Adipocyte (in vitro differentiated cells): ENCODE measurements at regions not wholly inside any gene's neighbourhood (a gene's known extent, or its start where the extent isn't known, plus 50 kb on each side); places are given as distances from the start of the nearest gene placed in this dataset.
"Not testable (repeated sequence)": the region's sequence is repeated elsewhere in the genome, so short reads cannot be mapped to it uniquely, and the experiment has no call there.

Experiments used
- DNase-seq: peaks from one replicate; pipeline ENCODE4 v3.0.0-alpha.2; 2015; ENCODE audit warnings: low read depth
- H3K27me3 ChIP-seq: replicated peaks from 2 replicates; pipeline ENCODE4 v1.7.0; 2013; ENCODE audit warnings: mild to moderate bottlenecking, low read length, moderate library complexity; ENCODE audit not compliant: control insufficient read depth, insufficient read depth
- H3K36me3 ChIP-seq: 2 replicates; pipeline ENCODE4 v1.7.0; 2013; ENCODE audit warnings: low read length, mild to moderate bottlenecking, moderate library complexity; ENCODE audit not compliant: control insufficient read depth, insufficient read depth, severe bottlenecking
- H3K4me1 ChIP-seq: 2 replicates; pipeline ENCODE4 v1.7.0; 2013; ENCODE audit warnings: mild to moderate bottlenecking, low read length, moderate library complexity; ENCODE audit not compliant: control insufficient read depth, insufficient read depth
- H3K4me3 ChIP-seq: 2 replicates; pipeline ENCODE4 v1.7.0; 2013; ENCODE audit warnings: mild to moderate bottlenecking, low read length, moderate library complexity
- H3K9ac ChIP-seq: 2 replicates; pipeline ENCODE4 v1.7.0; 2013; ENCODE audit warnings: mild to moderate bottlenecking, low read length, moderate library complexity
- H3K9me3 ChIP-seq: 2 replicates; pipeline ENCODE4 v1.7.0; 2013; ENCODE audit warnings: mild to moderate bottlenecking, low read length, moderate library complexity; ENCODE audit not compliant: control insufficient read depth

- Histone ChIP-seq H3K36me3 (no peaks in the 10 kb centered on the region), H3K4me3 (no peak overlapping the region), H3K4me1 (no peaks in the 10 kb centered on the region), H3K9me3 (peaks cover 8% of the 10 kb centered on the region), H3K27me3 (no peaks in the 10 kb centered on the region), H3K9ac (no peak overlapping the region)
- no peak for DNase-seq
Measured at GRCh38 chr3:152754303-152754702, 80.6 kb upstream of the P2RY1 start.

GRCh38 chr3:152756807-152757206 lies 78.1 kb upstream of the P2RY1 start:
- no peaks in the 10 kb centered on the region for H3K27me3 ChIP-seq
- H3K9me3 ChIP-seq, result no peaks in the 10 kb centered on the region
- DNase-seq, result no peak
- H3K36me3 ChIP-seq, result no peaks in the 10 kb centered on the region
- H3K4me1 ChIP-seq, result peaks cover 5% of the 10 kb centered on the region
- no peak overlapping the region for H3K9ac ChIP-seq
- H3K4me3 ChIP-seq, result no peak overlapping the region

GRCh38 chr3:152760024-152760563 lies 74.8 kb upstream of the P2RY1 start:
- peaks cover 9% of the 10 kb centered on the region for H3K9me3 ChIP-seq
- H3K9ac ChIP-seq, result no peak overlapping the region
- peaks cover 10% of the 10 kb centered on the region for H3K4me1 ChIP-seq
- no peaks in the 10 kb centered on the region for H3K36me3 ChIP-seq
- no peak for DNase-seq
- H3K4me3 ChIP-seq, result no peak overlapping the region
- H3K27me3 ChIP-seq, result no peaks in the 10 kb centered on the region

GRCh38 chr3:152760591-152760990 lies 74.3 kb upstream of the P2RY1 start:
- Histone ChIP-seq H3K27me3 (no peaks in the 10 kb centered on the region), H3K9me3 (peaks cover 11% of the 10 kb centered on the region), H3K4me3 (no peak overlapping the region), H3K36me3 (no peaks in the 10 kb centered on the region), H3K4me1 (peaks cover 10% of the 10 kb centered on the region), H3K9ac (no peak overlapping the region)
- DNase-seq, result no peak

- peaks cover 4% of the 10 kb centered on the region for H3K4me1 ChIP-seq
- H3K4me3 ChIP-seq, result no peak overlapping the region
- DNase-seq, result no peak
- H3K27me3 ChIP-seq, result no peaks in the 10 kb centered on the region
- H3K36me3 ChIP-seq, result no peaks in the 10 kb centered on the region
- no peak overlapping the region for H3K9ac ChIP-seq
- H3K9me3 ChIP-seq, result peaks cover 11% of the 10 kb centered on the region
Measured at GRCh38 chr3:152768478-152768877, 66.5 kb upstream of the P2RY1 start.

GRCh38 chr3:152769523-152769922 lies 65.4 kb upstream of the P2RY1 start:
- Histone ChIP-seq H3K27me3 (no peaks in the 10 kb centered on the region), H3K9me3 (peaks cover 4% of the 10 kb centered on the region), H3K4me3 (peak overlapping the region; percentile 42), H3K36me3 (no peaks in the 10 kb centered on the region), H3K9ac (no peak overlapping the region), H3K4me1 (peaks cover 4% of the 10 kb centered on the region)
- peak; percentile 0 for DNase-seq

- Histone ChIP-seq H3K27me3 (no peaks in the 10 kb centered on the region), H3K9ac (no peak overlapping the region), H3K9me3 (peaks cover under 1% of the 10 kb centered on the region), H3K4me1 (peaks cover 4% of the 10 kb centered on the region), H3K36me3 (no peaks in the 10 kb centered on the region), H3K4me3 (no peak overlapping the region)
- no peak for DNase-seq
Measured at GRCh38 chr3:152770296-152770695, 64.6 kb upstream of the P2RY1 start.

- peaks cover 4% of the 10 kb centered on the region for H3K4me1 ChIP-seq
- no peaks in the 10 kb centered on the region for H3K9me3 ChIP-seq
- no peaks in the 10 kb centered on the region for H3K27me3 ChIP-seq
- no peaks in the 10 kb centered on the region for H3K36me3 ChIP-seq
- no peak for DNase-seq
- no peak overlapping the region for H3K9ac ChIP-seq
- no peak overlapping the region for H3K4me3 ChIP-seq
Measured at GRCh38 chr3:152771120-152771519, 63.8 kb upstream of the P2RY1 start.

GRCh38 chr3:152772674-152773225 lies 62.2 kb upstream of the P2RY1 start:
- H3K27me3 ChIP-seq, result no peaks in the 10 kb centered on the region
- H3K9me3 ChIP-seq, result no peaks in the 10 kb centered on the region
- H3K9ac ChIP-seq, result no peak overlapping the region
- peaks cover 4% of the 10 kb centered on the region for H3K4me1 ChIP-seq
- no peaks in the 10 kb centered on the region for H3K36me3 ChIP-seq
- no peak for DNase-seq
- H3K4me3 ChIP-seq, result no peak overlapping the region

- Histone ChIP-seq H3K9ac (no peak overlapping the region), H3K27me3 (no peaks in the 10 kb centered on the region), H3K9me3 (no peaks in the 10 kb centered on the region), H3K4me3 (no peak overlapping the region), H3K4me1 (peaks cover 4% of the 10 kb centered on the region), H3K36me3 (no peaks in the 10 kb centered on the region)
- no peak for DNase-seq
Measured at GRCh38 chr3:152773633-152774032, 61.3 kb upstream of the P2RY1 start.

- H3K36me3 ChIP-seq, H3K9ac ChIP-seq, H3K4me1 ChIP-seq, H3K4me3 ChIP-seq, H3K9me3 ChIP-seq, DNase-seq, H3K27me3 ChIP-seq: not testable (repeated sequence)
Measured at GRCh38 chr3:152774230-152774629, 60.7 kb upstream of the P2RY1 start.

- Histone ChIP-seq H3K9me3 (no peaks in the 10 kb centered on the region), H3K9ac (no peak overlapping the region), H3K36me3 (no peaks in the 10 kb centered on the region), H3K4me1 (peaks cover 13% of the 10 kb centered on the region), H3K4me3 (no peak overlapping the region), H3K27me3 (no peaks in the 10 kb centered on the region)
- DNase-seq, result no peak
Measured at GRCh38 chr3:152778022-152778421, 56.9 kb upstream of the P2RY1 start.
